Medulla oblongata (tissue), 1 donor: ENCODE measurements at regions not wholly inside any gene's neighbourhood (a gene's known extent, or its start where the extent isn't known, plus 50 kb on each side); places are given as distances from the start of the nearest gene placed in this dataset.
A peak's percentile ranks its signal among the peaks of the same experiment; 100 is the strongest.

Experiments used
- DNase-seq: peaks from one replicate; pipeline ENCODE4 v3.0.0-alpha.2; 2015; ENCODE audit errors: extremely low spot score

- no peak for DNase-seq
Observed at GRCh38 chr11:91866642-91867041, 358.0 kb upstream of the FAT3 start.

GRCh38 chr11:91860661-91861060 is 364.0 kb upstream of the FAT3 start:
- no peak for DNase-seq

GRCh38 chr11:91859666-91860065 is 365.0 kb upstream of the FAT3 start:
- no peak for DNase-seq

GRCh38 chr11:91857179-91857578 is 367.4 kb upstream of the FAT3 start:
- DNase-seq: no peak

GRCh38 chr11:91854780-91855179 is 369.8 kb upstream of the FAT3 start:
- no peak for DNase-seq

GRCh38 chr11:91854171-91854570 is 370.4 kb upstream of the FAT3 start:
- no peak for DNase-seq

GRCh38 chr11:91851908-91852307 is 372.7 kb upstream of the FAT3 start:
- no peak for DNase-seq

GRCh38 chr11:91850533-91851275 is 373.9 kb upstream of the FAT3 start:
- peak; percentile 50 for DNase-seq

- DNase-seq: peak; percentile 18
Observed at GRCh38 chr11:91850021-91850420, 374.6 kb upstream of the FAT3 start.

- no peak for DNase-seq
Observed at GRCh38 chr11:91846649-91847048, 378.0 kb upstream of the FAT3 start.

GRCh38 chr11:91846002-91846401 is 378.6 kb upstream of the FAT3 start:
- DNase-seq: no peak

- DNase-seq: no peak
Observed at GRCh38 chr11:91840640-91841240, 383.9 kb upstream of the FAT3 start.

GRCh38 chr11:91837411-91838330 is 386.9 kb upstream of the FAT3 start:
- no peak for DNase-seq

GRCh38 chr11:91835051-91835560 is 389.5 kb upstream of the FAT3 start:
- DNase-seq: no peak

GRCh38 chr11:91828901-91829300 is 395.7 kb upstream of the FAT3 start:
- no peak for DNase-seq

- DNase-seq: no peak
Observed at GRCh38 chr11:91825777-91826176, 398.8 kb upstream of the FAT3 start.

- DNase-seq: no peak
Observed at GRCh38 chr11:91823252-91823830, 401.3 kb upstream of the FAT3 start.

GRCh38 chr11:91822805-91823204 is 401.8 kb upstream of the FAT3 start:
- no peak for DNase-seq

- no peak for DNase-seq
Observed at GRCh38 chr11:91820709-91821108, 403.9 kb upstream of the FAT3 start.

GRCh38 chr11:91819777-91820176 is 404.8 kb upstream of the FAT3 start:
- DNase-seq: no peak

- DNase-seq: no peak
Observed at GRCh38 chr11:91819195-91819594, 405.4 kb upstream of the FAT3 start.

GRCh38 chr11:91817996-91818395 is 406.6 kb upstream of the FAT3 start:
- DNase-seq: no peak
